ENCODE measurements at regions not wholly inside any gene's neighbourhood (a gene's known extent, or its start where the extent isn't known, plus 50 kb on each side); places are given as distances from the start of the nearest gene placed in this dataset.

- TF ChIP-seq CTCF (IDR thresholded peaks at IDR 0.05; ENCODE audit: insufficient read depth, low read length, severe bottlenecking), result no peak
- Histone ChIP-seq H3K4me3 (ENCODE audit: low read depth, low read length) (no peak overlapping the region), H3K27me3 (ENCODE audit: control insufficient read depth, insufficient read depth, low read length) (no peaks in the 10 kb centered on the region), H3K36me3 (ENCODE audit: control insufficient read depth, insufficient read depth, low read length) (no peaks in the 10 kb centered on the region)
- no peak for FAIRE-seq
- no peak for DNase-seq (ENCODE audit: low read depth)
Observed at GRCh38 chr10:131723297-131724168, 177.3 kb upstream of the PPP2R2D start.

- no peak overlapping the region for H3K4me3 ChIP-seq (ENCODE audit: low read depth, low read length)
- no peaks in the 10 kb centered on the region for H3K36me3 ChIP-seq (ENCODE audit: control insufficient read depth, insufficient read depth, low read length)
- H3K27me3 ChIP-seq (ENCODE audit: control insufficient read depth, insufficient read depth, low read length), result no peaks in the 10 kb centered on the region
- DNase-seq (ENCODE audit: low read depth), result no peak
- TF ChIP-seq CTCF (IDR thresholded peaks at IDR 0.05; ENCODE audit: insufficient read depth, low read length, severe bottlenecking), result no peak
- no peak for FAIRE-seq
Observed at GRCh38 chr10:131724169-131724545, 176.7 kb upstream of the PPP2R2D start.

GRCh38 chr10:131724891-131725580 is 175.8 kb upstream of the PPP2R2D start:
- TF ChIP-seq CTCF (IDR thresholded peaks at IDR 0.05; ENCODE audit: insufficient read depth, low read length, severe bottlenecking), result no peak
- FAIRE-seq (no peak), DNase-seq (ENCODE audit: low read depth) (no peak)
- no peak overlapping the region for H3K4me3 ChIP-seq (ENCODE audit: low read depth, low read length)
- no peaks in the 10 kb centered on the region for H3K36me3 ChIP-seq (ENCODE audit: control insufficient read depth, insufficient read depth, low read length)
- H3K27me3 ChIP-seq (ENCODE audit: control insufficient read depth, insufficient read depth, low read length), result no peaks in the 10 kb centered on the region

DNA sequence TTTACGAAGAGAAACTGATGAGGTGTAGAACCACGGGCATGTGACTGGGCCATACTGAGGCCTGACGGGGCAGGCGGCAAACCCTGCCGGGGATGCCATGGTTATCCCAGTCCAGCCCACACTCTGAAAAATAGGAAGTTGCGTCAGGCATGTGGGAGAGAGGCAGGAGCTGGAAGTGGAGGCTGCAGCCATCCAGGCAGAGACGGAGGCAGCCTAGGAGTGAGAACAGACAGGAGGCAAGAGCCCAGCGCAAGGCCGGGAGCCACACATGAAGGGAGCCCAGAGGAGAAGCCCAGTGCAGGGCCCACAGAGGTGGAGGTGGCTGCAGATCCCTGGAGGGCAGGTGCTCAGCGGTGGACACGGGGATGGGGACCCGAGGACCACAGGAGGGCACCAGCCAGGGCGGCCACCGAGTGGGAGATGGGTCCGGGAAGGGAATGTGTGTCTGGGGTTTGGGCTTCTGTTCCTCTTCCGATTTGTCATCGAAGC is 175.2 kb upstream of the PPP2R2D start:
- H3K36me3 ChIP-seq (ENCODE audit: control insufficient read depth, insufficient read depth, low read length), result no peaks in the 10 kb centered on the region
- no peaks in the 10 kb centered on the region for H3K27me3 ChIP-seq (ENCODE audit: control insufficient read depth, insufficient read depth, low read length)
- FAIRE-seq, result no peak
- DNase-seq (ENCODE audit: low read depth), result no peak
- no peak for TF ChIP-seq CTCF (IDR thresholded peaks at IDR 0.05; ENCODE audit: insufficient read depth, low read length, severe bottlenecking)
- H3K4me3 ChIP-seq (ENCODE audit: low read depth, low read length), result no peak overlapping the region

- no peak for DNase-seq (ENCODE audit: low read depth)
- H3K36me3 ChIP-seq (ENCODE audit: control insufficient read depth, insufficient read depth, low read length), result no peaks in the 10 kb centered on the region
Observed at GRCh38 chr10:131726076-131726880, 174.5 kb upstream of the PPP2R2D start.

More at GRCh38 chr10:131726076-131726880, 174.5 kb upstream of the PPP2R2D start:
- Histone ChIP-seq H3K27me3 (ENCODE audit: control insufficient read depth, insufficient read depth, low read length) (no peaks in the 10 kb centered on the region), H3K4me3 (ENCODE audit: low read depth, low read length) (no peak overlapping the region)
- no peak for FAIRE-seq
- no peak for TF ChIP-seq CTCF (IDR thresholded peaks at IDR 0.05; ENCODE audit: insufficient read depth, low read length, severe bottlenecking)

Measured in bronchial epithelial cell (primary cell).